ENCODE measurements at regions not wholly inside any gene's neighbourhood (a gene's known extent, or its start where the extent isn't known, plus 50 kb on each side); places are given as distances from the start of the nearest gene placed in this dataset.

DNA sequence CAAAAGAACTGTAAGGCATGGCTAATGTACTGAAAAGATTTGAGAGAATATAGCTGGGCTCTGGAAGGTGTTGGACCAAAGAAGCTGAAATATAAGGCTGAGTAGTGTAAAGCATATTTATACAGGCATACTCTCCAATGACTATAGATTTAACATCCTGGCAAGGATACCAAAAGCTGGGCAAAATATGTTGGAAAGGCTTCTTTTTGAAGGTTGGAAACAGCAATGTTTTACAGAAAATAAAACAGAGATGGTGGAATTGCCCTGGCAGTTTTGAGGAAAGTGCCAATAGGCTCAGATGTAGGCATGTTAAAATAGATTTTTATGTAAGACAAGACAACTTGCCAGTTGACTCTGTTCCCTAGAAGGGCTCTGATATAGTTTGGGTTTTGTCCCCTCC, 184.1 kb upstream of the SHISA6 start:
- Histone ChIP-seq H3K4me1 (no peaks in the 10 kb centered on the region), H3K27ac (no peak overlapping the region), H3K9ac (ENCODE audit: low read depth in 2 of 2, low read length in 2 of 2) (no peak overlapping the region), H3K4me3 (no peak overlapping the region), H3K36me3 (no peaks in the 10 kb centered on the region), H3K9me3 (no peaks in the 10 kb centered on the region), H3K27me3 (no peaks in the 10 kb centered on the region)
- TF ChIP-seq, protein P1, sequence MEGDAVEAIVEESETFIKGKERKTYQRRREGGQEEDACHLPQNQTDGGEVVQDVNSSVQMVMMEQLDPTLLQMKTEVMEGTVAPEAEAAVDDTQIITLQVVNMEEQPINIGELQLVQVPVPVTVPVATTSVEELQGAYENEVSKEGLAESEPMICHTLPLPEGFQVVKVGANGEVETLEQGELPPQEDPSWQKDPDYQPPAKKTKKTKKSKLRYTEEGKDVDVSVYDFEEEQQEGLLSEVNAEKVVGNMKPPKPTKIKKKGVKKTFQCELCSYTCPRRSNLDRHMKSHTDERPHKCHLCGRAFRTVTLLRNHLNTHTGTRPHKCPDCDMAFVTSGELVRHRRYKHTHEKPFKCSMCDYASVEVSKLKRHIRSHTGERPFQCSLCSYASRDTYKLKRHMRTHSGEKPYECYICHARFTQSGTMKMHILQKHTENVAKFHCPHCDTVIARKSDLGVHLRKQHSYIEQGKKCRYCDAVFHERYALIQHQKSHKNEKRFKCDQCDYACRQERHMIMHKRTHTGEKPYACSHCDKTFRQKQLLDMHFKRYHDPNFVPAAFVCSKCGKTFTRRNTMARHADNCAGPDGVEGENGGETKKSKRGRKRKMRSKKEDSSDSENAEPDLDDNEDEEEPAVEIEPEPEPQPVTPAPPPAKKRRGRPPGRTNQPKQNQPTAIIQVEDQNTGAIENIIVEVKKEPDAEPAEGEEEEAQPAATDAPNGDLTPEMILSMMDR (IDR thresholded peaks at IDR 0.05): no peak
- intact Hi-C loops (cut with DNase I): no loop called here
- no peak for DNase-seq

DNA sequence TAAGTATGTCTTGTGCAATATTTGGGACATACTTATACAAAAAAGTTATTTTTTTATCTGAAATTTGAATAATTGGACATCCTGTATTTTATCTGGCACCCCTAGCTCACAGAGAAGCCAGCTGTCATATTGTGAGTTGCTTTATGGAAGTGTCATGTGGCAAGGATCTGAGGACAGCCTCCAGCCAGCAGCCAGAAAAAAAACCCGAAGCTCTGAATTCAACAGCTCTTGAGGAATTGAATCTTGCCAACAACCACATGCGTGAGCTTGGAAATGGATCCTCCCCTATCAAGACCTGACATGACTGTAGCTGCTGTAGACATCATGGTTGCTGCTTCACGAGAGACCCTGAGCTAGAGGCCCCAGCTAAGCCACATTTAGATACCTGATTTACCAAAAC, 187.2 kb upstream of the SHISA6 start:
- Histone ChIP-seq H3K9me3 (no peaks in the 10 kb centered on the region), H3K9ac (ENCODE audit: low read depth in 2 of 2, low read length in 2 of 2) (no peak overlapping the region), H3K4me3 (no peak overlapping the region), H3K27me3 (no peaks in the 10 kb centered on the region), H3K27ac (no peak overlapping the region), H3K36me3 (no peaks in the 10 kb centered on the region), H3K4me1 (no peaks in the 10 kb centered on the region)
- TF ChIP-seq, protein P1 (IDR thresholded peaks at IDR 0.05): no peak
- no peak for DNase-seq
- intact Hi-C loops (cut with DNase I): no loop called here

DNA sequence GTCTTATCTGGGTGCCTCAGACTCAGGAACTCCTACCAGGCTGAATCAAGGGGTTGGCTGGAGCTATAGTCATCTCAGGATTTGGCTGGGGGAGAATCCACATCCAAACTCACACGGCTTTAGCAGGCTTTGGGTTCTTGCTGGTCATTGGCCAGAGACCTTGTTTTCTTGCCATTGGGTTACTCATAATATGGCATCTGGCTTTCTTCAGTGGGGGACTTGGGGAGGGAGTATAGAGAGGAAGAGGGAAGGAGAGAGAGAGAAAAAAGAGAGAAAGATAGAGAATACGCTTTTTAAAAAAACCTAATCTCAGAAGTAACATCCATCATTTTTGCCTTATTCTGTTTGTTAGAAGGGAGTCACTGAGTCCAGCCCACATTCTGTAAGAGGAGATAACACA, 191.5 kb upstream of the SHISA6 start:
- H3K27ac ChIP-seq: no peak overlapping the region
- intact Hi-C loops (cut with DNase I): no loop called here
- DNase-seq: no peak
- no peaks in the 10 kb centered on the region for H3K36me3 ChIP-seq
- H3K4me3 ChIP-seq: no peak overlapping the region
- no peak overlapping the region for H3K9ac ChIP-seq (ENCODE audit: low read depth in 2 of 2, low read length in 2 of 2)
- no peaks in the 10 kb centered on the region for H3K9me3 ChIP-seq
- H3K27me3 ChIP-seq: no peaks in the 10 kb centered on the region
- H3K4me1 ChIP-seq: no peaks in the 10 kb centered on the region
- TF ChIP-seq, protein P1 (IDR thresholded peaks at IDR 0.05): no peak

DNA sequence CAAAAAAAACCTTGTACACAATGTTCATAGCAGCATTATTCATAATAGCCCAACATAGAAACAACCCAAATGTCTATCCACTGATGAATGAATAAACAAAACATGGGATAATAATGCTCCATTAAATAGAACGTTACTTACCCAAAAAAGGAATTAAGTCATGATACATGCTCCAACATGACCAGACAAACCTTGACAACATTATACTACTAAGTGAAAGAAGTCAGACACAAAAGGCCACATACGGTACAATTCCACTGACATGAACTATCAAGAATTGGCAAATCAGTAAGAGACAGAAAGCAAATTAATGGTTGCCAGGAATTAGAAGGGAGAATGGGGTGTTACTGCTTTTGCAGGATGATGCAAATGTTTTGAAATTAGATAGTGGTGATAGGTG, 193.8 kb upstream of the SHISA6 start:
- intact Hi-C loops (cut with DNase I): no loop called here
- TF ChIP-seq, protein P1 (IDR thresholded peaks at IDR 0.05): no peak

DNA sequence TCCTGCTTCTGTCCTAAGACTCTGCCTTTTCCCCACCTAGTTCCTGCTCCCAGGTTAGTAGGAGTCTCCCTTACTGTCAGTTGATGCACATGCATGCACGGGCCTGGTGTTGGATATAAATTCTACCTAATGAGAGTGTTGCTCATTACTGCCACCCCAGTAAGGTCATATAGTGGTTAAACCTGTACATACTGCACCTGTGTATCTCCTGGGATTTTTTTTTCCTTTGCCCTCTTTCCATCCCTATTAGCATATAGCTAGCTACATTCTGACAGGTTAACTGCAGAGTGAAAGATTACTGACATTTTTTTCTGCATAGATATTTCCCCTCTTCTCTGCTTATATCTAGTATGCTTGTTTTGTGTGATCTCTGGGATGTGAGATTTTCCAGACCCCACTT, 201.5 kb upstream of the PIRT start:
- intact Hi-C loops (cut with DNase I): no loop called here

More for the DNA sequence above, 193.8 kb upstream of the SHISA6 start:
- no peaks in the 10 kb centered on the region for H3K36me3 ChIP-seq
- no peak overlapping the region for H3K9ac ChIP-seq (ENCODE audit: low read depth in 2 of 2, low read length in 2 of 2)
- no peaks in the 10 kb centered on the region for H3K9me3 ChIP-seq
- no peaks in the 10 kb centered on the region for H3K27me3 ChIP-seq
- H3K27ac ChIP-seq: no peak overlapping the region
- DNase-seq: no peak
- H3K4me1 ChIP-seq: no peaks in the 10 kb centered on the region
- no peak overlapping the region for H3K4me3 ChIP-seq

More for the DNA sequence above, 201.5 kb upstream of the PIRT start:
- Histone ChIP-seq H3K36me3 (no peaks in the 10 kb centered on the region), H3K4me3 (no peak overlapping the region), H3K27ac (no peak overlapping the region), H3K4me1 (no peaks in the 10 kb centered on the region), H3K27me3 (no peaks in the 10 kb centered on the region), H3K9me3 (no peaks in the 10 kb centered on the region), H3K9ac (ENCODE audit: low read depth in 2 of 2, low read length in 2 of 2) (no peak overlapping the region)
- TF ChIP-seq, protein P1 (IDR thresholded peaks at IDR 0.05): no peak
- DNase-seq: no peak

Data from colonic mucosa (tissue), 4 donors.